IMR-90 (cell line): ENCODE measurements at regions not wholly inside any gene's neighbourhood (a gene's known extent, or its start where the extent isn't known, plus 50 kb on each side); places are given as distances from the start of the nearest gene placed in this dataset.

Experiments used
- ATAC-seq: fragments of 200-7000 bp; cut with Tn5 transposase; 2 replicates; pipeline ENCODE4 v1.9.1; 2020; ENCODE audit warnings: low read depth, mild to moderate bottlenecking, moderate library complexity
- BruUV-seq: library from RNA; stranded (reverse); fragments of 400-500 nt; replicated peaks from 2 replicates; lab custom pipeline; 2021; lab: Mats Ljungman, UMichigan
- CTCF ChIA-PET: fragments of 300-600 bp; formaldehyde crosslinking; extraction: SDS; loops from one replicate; lab custom pipeline; 2021; ENCODE audit warnings: antibody characterized with exemption; lab: Yijun Ruan, JAX
- POLR2A ChIA-PET: fragments of 300-600 bp; sonication (Branson Sonifier 250); formaldehyde crosslinking; loops from one replicate; lab custom pipeline; 2022; ENCODE audit warnings: antibody characterized with exemption; ENCODE audit not compliant: unreplicated experiment; lab: Charles Lee
- DNase-seq: peaks from one replicate; pipeline ENCODE4 v3.0.0; 2013
- H2AFZ ChIP-seq: replicated peaks from 2 replicates; pipeline ENCODE3; 2013; ENCODE audit warnings: low read length, mild to moderate bottlenecking; ENCODE audit not compliant: poor library complexity
- H2AK5ac ChIP-seq: 2 replicates; pipeline ENCODE4 v1.6.1; 2013; ENCODE audit warnings: low read depth, low read length, inconsistent platforms
- H2AK9ac ChIP-seq: replicated peaks from 2 replicates; pipeline ENCODE3; 2013; ENCODE audit warnings: mild to moderate bottlenecking, low read depth, low read length, moderate library complexity; ENCODE audit not compliant: poor library complexity
- H2BK120ac ChIP-seq: 2 replicates; pipeline ENCODE4 v1.6.1; 2013; ENCODE audit warnings: low read depth, low read length, inconsistent platforms
- H2BK15ac ChIP-seq: 3 replicates; pipeline ENCODE4 v1.6.1; 2013; ENCODE audit warnings: low read depth, low read length, inconsistent platforms
- H2BK20ac ChIP-seq: 2 replicates; pipeline ENCODE4 v1.6.1; 2013; ENCODE audit warnings: low read depth, mild to moderate bottlenecking, inconsistent platforms, low read length, moderate library complexity
- H2BK5ac ChIP-seq: 2 replicates; pipeline ENCODE4 v1.6.1; 2013; ENCODE audit warnings: mild to moderate bottlenecking, low read depth, low read length, inconsistent platforms; ENCODE audit not compliant: poor library complexity, severe bottlenecking
- H3K14ac ChIP-seq: replicated peaks from 2 replicates; pipeline ENCODE4 v1.6.1; 2013; ENCODE audit warnings: low read depth, low read length, inconsistent platforms
- H3K18ac ChIP-seq: 2 replicates; pipeline ENCODE4 v1.6.1; 2013; ENCODE audit warnings: low read depth, low read length, control low read depth
- H3K23ac ChIP-seq: 2 replicates; pipeline ENCODE4 v1.6.1; 2013; ENCODE audit warnings: low read depth, low read length, inconsistent platforms
- H3K27ac ChIP-seq: 2 replicates; pipeline ENCODE4 v1.5.1; 2013; ENCODE audit warnings: mild to moderate bottlenecking, control low read depth, low read length; ENCODE audit not compliant: insufficient read depth
- H3K27me3 ChIP-seq: 2 replicates; pipeline ENCODE4 v1.6.1; 2013; ENCODE audit warnings: low read length; ENCODE audit not compliant: control insufficient read depth, insufficient read depth
- H3K36me3 ChIP-seq: 2 replicates; pipeline ENCODE4 v1.6.1; 2013; ENCODE audit warnings: low read length, mixed read lengths; ENCODE audit not compliant: control insufficient read depth, insufficient read depth
- H3K4ac ChIP-seq: 2 replicates; pipeline ENCODE4 v1.6.1; 2013; ENCODE audit warnings: low read depth, low read length, inconsistent platforms
- H3K4me1 ChIP-seq: 2 replicates; pipeline ENCODE4 v1.6.1; 2013; ENCODE audit warnings: low read length, mixed read lengths; ENCODE audit not compliant: control insufficient read depth, insufficient read depth
- H3K4me2 ChIP-seq: 2 replicates; pipeline ENCODE4 v1.6.1; 2013; ENCODE audit warnings: low read depth, mild to moderate bottlenecking, control low read depth, low read length, moderate library complexity
- H3K4me3 ChIP-seq: 2 replicates; pipeline ENCODE4 v1.5.1; 2013; ENCODE audit warnings: low read depth, mild to moderate bottlenecking, control low read depth, low read length, moderate library complexity; ENCODE audit not compliant: insufficient read depth
- H3K56ac ChIP-seq: 2 replicates; pipeline ENCODE4 v1.6.1; 2013; ENCODE audit warnings: low read length, inconsistent platforms; ENCODE audit not compliant: insufficient read depth; ENCODE audit errors: extremely low read depth
- H3K79me1 ChIP-seq, 2 experiments: 2 replicates each; pipeline ENCODE4 v1.6.1; 2013; ENCODE audit warnings: low read length in 2 of 2, inconsistent platforms in 1 of 2, low read depth in 1 of 2
- H3K9ac ChIP-seq: 2 replicates; pipeline ENCODE4 v1.6.1; 2013; ENCODE audit warnings: low read depth, low read length, control low read depth
- H3K9me1 ChIP-seq: 2 replicates; pipeline ENCODE4 v1.6.1; 2013; ENCODE audit warnings: low read length, inconsistent platforms; ENCODE audit not compliant: insufficient read depth
- H3K9me3 ChIP-seq: 2 replicates; pipeline ENCODE4 v1.6.1; 2013; ENCODE audit warnings: low read length; ENCODE audit not compliant: control insufficient read depth, insufficient read depth
- H4K20me1 ChIP-seq: 2 replicates; pipeline ENCODE4 v1.6.1; 2013; ENCODE audit warnings: low read length, inconsistent platforms; ENCODE audit not compliant: insufficient read depth
- H4K5ac ChIP-seq: 2 replicates; pipeline ENCODE4 v1.6.1; 2013; ENCODE audit warnings: mild to moderate bottlenecking, low read depth, low read length, control low read depth
- H4K8ac ChIP-seq, 2 experiments: 2 replicates each; pipeline ENCODE4 v1.6.1; 2013; ENCODE audit warnings: low read depth in 2 of 2, low read length in 2 of 2, control low read depth in 1 of 2, inconsistent platforms in 1 of 2
- H4K91ac ChIP-seq: 2 replicates; pipeline ENCODE4 v1.6.1; 2013; ENCODE audit warnings: low read depth, low read length, inconsistent platforms; ENCODE audit not compliant: insufficient read depth
- BHLHE40 ChIP-seq: fragments of 150-350 bp; IDR thresholded peaks from 2 replicates; pipeline ENCODE4 v1.6.1; 2016; ENCODE audit warnings: mild to moderate bottlenecking, low read depth, low read length
- CEBPB ChIP-seq: IDR thresholded peaks from 2 replicates; pipeline ENCODE4 v1.6.1; 2012; ENCODE audit warnings: low read depth, low read length, improper control_type of control experiment
- CHD1 ChIP-seq: IDR thresholded peaks from 2 replicates; pipeline ENCODE4 v1.6.1; 2012; ENCODE audit warnings: low read depth, low read length, improper control_type of control experiment
- CTCF ChIP-seq: conservative IDR thresholded peaks from 2 replicates; pipeline ENCODE4 v1.5.1; 2012; ENCODE audit warnings: mild to moderate bottlenecking, low read depth, low read length, improper control_type of control experiment
- ELK1 ChIP-seq: fragments of 150-350 bp; IDR thresholded peaks from 2 replicates; pipeline ENCODE4 v1.6.1; 2016; ENCODE audit warnings: low read depth, mild to moderate bottlenecking, low read length, moderate library complexity, borderline replicate concordance
- MAFK ChIP-seq: IDR thresholded peaks from 2 replicates; pipeline ENCODE4 v1.6.1; 2012; ENCODE audit warnings: low read depth, low read length, improper control_type of control experiment
- MAZ ChIP-seq: IDR thresholded peaks from 2 replicates; pipeline ENCODE4 v1.6.1; 2012; ENCODE audit warnings: low read depth, mild to moderate bottlenecking, low read length, improper control_type of control experiment, moderate library complexity, borderline replicate concordance
- MXI1 ChIP-seq: IDR thresholded peaks from 2 replicates; pipeline ENCODE4 v1.6.1; 2012; ENCODE audit warnings: low read depth, mild to moderate bottlenecking, low read length, moderate library complexity, borderline replicate concordance
- POLR2A ChIP-seq: IDR thresholded peaks from 2 replicates; pipeline ENCODE4 v1.6.1; 2012; ENCODE audit warnings: mild to moderate bottlenecking, low read depth, low read length
- RAD21 ChIP-seq: IDR thresholded peaks from 2 replicates; pipeline ENCODE4 v1.6.1; 2012; ENCODE audit warnings: low read length, improper control_type of control experiment
- RCOR1 ChIP-seq: IDR thresholded peaks from 2 replicates; pipeline ENCODE4 v1.6.1; 2012; ENCODE audit warnings: mild to moderate bottlenecking, low read length, improper control_type of control experiment; ENCODE audit not compliant: insufficient replicate concordance
- RFX5 ChIP-seq: IDR thresholded peaks from 2 replicates; pipeline ENCODE4 v1.8.0; 2012; ENCODE audit warnings: low read depth, mild to moderate bottlenecking, low read length, moderate library complexity
- SMC3 ChIP-seq: fragments of 150-350 bp; IDR thresholded peaks from 2 replicates; pipeline ENCODE4 v1.6.1; 2016; ENCODE audit warnings: low read depth, mild to moderate bottlenecking, antibody characterized with exemption, low read length, moderate library complexity
- USF2 ChIP-seq: fragments of 150-350 bp; IDR thresholded peaks from 2 replicates; pipeline ENCODE4 v1.6.1; 2017; ENCODE audit warnings: mild to moderate bottlenecking, antibody characterized with exemption, low read length, low read depth
- WGBS, 2 experiments: methylation state at CpG; one replicate each; pipeline versions ENCODE4 v1.1.5 to v1.1.7; 2013; ENCODE audit warnings: missing lambda C conversion rate in 2 of 2; ENCODE audit not compliant: insufficient read length in 1 of 2; ENCODE audit errors: extremely low coverage in 2 of 2; 5-methylcytosine and 5-hydroxymethylcytosine counted together
- dilution Hi-C: fragments of 300-500 bp; cut with HindIII; formaldehyde crosslinking; loops from one replicate; pipeline ENCODE4 v1.14.3; 2018; ENCODE audit warnings: low sequenced_read_pairs; ENCODE audit not compliant: unreplicated experiment
- in situ Hi-C: fragments of 300-500 bp; cut with MboI; formaldehyde crosslinking; loops from 3 replicates; pipeline ENCODE4 v1.14.3; 2019; ENCODE audit warnings: low sequenced_read_pairs, inconsistent platforms, mixed read lengths
- intact Hi-C: fragments of 100-400 bp; cut with micrococcal nuclease; formaldehyde crosslinking; loops from 2 replicates; pipeline ENCODE4 v1.10.0; 2022

- Histone ChIP-seq H2AK9ac (no peak overlapping the region), H2BK5ac (no peak overlapping the region), H2BK15ac (no peak overlapping the region), H3K18ac (no peak overlapping the region), H2AK5ac (no peak overlapping the region), H3K4me2 (no peak overlapping the region), H2BK120ac (no peak overlapping the region), H3K23ac (no peak overlapping the region), H4K91ac (no peak overlapping the region), H3K9me1 (no peaks in the 10 kb centered on the region), H3K4me3 (no peak overlapping the region), H3K27me3 (no peaks in the 10 kb centered on the region), H3K36me3 (no peaks in the 10 kb centered on the region), H4K5ac (no peak overlapping the region), H4K20me1 (no peaks in the 10 kb centered on the region), H3K4me1 (no peaks in the 10 kb centered on the region), H3K4ac (no peak overlapping the region), H3K56ac (no peak overlapping the region), H3K14ac (no peak overlapping the region), H4K8ac (no peak overlapping the region), H3K9ac (no peak overlapping the region), H3K27ac (no peak overlapping the region), H3K79me1 (no peaks in the 10 kb centered on the region), H2AFZ (no peak overlapping the region), H3K9me3 (no peaks in the 10 kb centered on the region), H2BK20ac (no peak overlapping the region)
- intact Hi-C loops (no loop called here), dilution Hi-C loops (no loop called here), in situ Hi-C loops (no loop called here)
- BruUV-seq = no TSS peak
- DNase-seq (no peak), ATAC-seq (no peak)
- ChIA-PET CTCF (no interaction called here), POLR2A (no interaction called here)
- no peak for TF ChIP-seq SMC3
- no peak for TF ChIP-seq USF2
- TF ChIP-seq POLR2A = no peak
- no peak for TF ChIP-seq CEBPB
- no peak for TF ChIP-seq BHLHE40
- no peak for TF ChIP-seq MAZ
- no peak for TF ChIP-seq RAD21
- no peak for TF ChIP-seq ELK1
- no peak for TF ChIP-seq MAFK
- TF ChIP-seq CHD1 = no peak
- no peak for TF ChIP-seq MXI1
- no peak for TF ChIP-seq RCOR1
- no peak for TF ChIP-seq CTCF
- no peak for TF ChIP-seq RFX5
- WGBS, 2 experiments = no CpG with 5 or more reads among the region's 1 CpG
Measured at GRCh38 chr9:3045153-3045552, 201.3 kb upstream of the PUM3 start.
